ENCODE measurements at regions not wholly inside any gene's neighbourhood (a gene's known extent, or its start where the extent isn't known, plus 50 kb on each side); places are given as distances from the start of the nearest gene placed in this dataset.

GRCh38 chr22:49368976-49369725 lies 458.5 kb downstream of the BRD1 start:
- Histone ChIP-seq H3K36me3 (no peaks in the 10 kb centered on the region), H3K27me3 (no peaks in the 10 kb centered on the region), H3K4me1 (no peaks in the 10 kb centered on the region), H3K27ac (no peak overlapping the region), H3K4me3 (no peak overlapping the region), H3K9me3 (no peaks in the 10 kb centered on the region)
- peak; percentile 30 for DNase-seq (ENCODE audit: low spot score)
- TF ChIP-seq, protein P1, sequence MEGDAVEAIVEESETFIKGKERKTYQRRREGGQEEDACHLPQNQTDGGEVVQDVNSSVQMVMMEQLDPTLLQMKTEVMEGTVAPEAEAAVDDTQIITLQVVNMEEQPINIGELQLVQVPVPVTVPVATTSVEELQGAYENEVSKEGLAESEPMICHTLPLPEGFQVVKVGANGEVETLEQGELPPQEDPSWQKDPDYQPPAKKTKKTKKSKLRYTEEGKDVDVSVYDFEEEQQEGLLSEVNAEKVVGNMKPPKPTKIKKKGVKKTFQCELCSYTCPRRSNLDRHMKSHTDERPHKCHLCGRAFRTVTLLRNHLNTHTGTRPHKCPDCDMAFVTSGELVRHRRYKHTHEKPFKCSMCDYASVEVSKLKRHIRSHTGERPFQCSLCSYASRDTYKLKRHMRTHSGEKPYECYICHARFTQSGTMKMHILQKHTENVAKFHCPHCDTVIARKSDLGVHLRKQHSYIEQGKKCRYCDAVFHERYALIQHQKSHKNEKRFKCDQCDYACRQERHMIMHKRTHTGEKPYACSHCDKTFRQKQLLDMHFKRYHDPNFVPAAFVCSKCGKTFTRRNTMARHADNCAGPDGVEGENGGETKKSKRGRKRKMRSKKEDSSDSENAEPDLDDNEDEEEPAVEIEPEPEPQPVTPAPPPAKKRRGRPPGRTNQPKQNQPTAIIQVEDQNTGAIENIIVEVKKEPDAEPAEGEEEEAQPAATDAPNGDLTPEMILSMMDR (IDR thresholded peaks at IDR 0.05) = no peak

GRCh38 chr22:49368221-49368975 lies 459.3 kb downstream of the BRD1 start:
- no peaks in the 10 kb centered on the region for H3K27me3 ChIP-seq

GRCh38 chr22:49367041-49367697 lies 460.5 kb downstream of the BRD1 start:
- Histone ChIP-seq H3K36me3 (no peaks in the 10 kb centered on the region), H3K4me3 (no peak overlapping the region), H3K27me3 (no peaks in the 10 kb centered on the region), H3K4me1 (no peaks in the 10 kb centered on the region), H3K9me3 (no peaks in the 10 kb centered on the region), H3K27ac (no peak overlapping the region)
- TF ChIP-seq, protein P1 (IDR thresholded peaks at IDR 0.05) = no peak
- DNase-seq (ENCODE audit: low spot score) = peak; percentile 43

More at GRCh38 chr22:49368221-49368975, 459.3 kb downstream of the BRD1 start:
- peak; percentile 42 for DNase-seq (ENCODE audit: low spot score)
- H3K27ac ChIP-seq = no peak overlapping the region
- H3K36me3 ChIP-seq = no peaks in the 10 kb centered on the region
- H3K4me3 ChIP-seq = no peak overlapping the region
- H3K4me1 ChIP-seq = no peaks in the 10 kb centered on the region
- no peaks in the 10 kb centered on the region for H3K9me3 ChIP-seq
- TF ChIP-seq, protein P1 (IDR thresholded peaks at IDR 0.05) = no peak

GRCh38 chr22:49366437-49366836 lies 461.2 kb downstream of the BRD1 start:
- peak; percentile 30 for DNase-seq (ENCODE audit: low spot score)
- Histone ChIP-seq H3K27ac (no peak overlapping the region), H3K9me3 (no peaks in the 10 kb centered on the region), H3K4me1 (no peaks in the 10 kb centered on the region), H3K27me3 (no peaks in the 10 kb centered on the region), H3K4me3 (no peak overlapping the region), H3K36me3 (no peaks in the 10 kb centered on the region)
- TF ChIP-seq, protein P1 (IDR thresholded peaks at IDR 0.05) = no peak

DNA sequence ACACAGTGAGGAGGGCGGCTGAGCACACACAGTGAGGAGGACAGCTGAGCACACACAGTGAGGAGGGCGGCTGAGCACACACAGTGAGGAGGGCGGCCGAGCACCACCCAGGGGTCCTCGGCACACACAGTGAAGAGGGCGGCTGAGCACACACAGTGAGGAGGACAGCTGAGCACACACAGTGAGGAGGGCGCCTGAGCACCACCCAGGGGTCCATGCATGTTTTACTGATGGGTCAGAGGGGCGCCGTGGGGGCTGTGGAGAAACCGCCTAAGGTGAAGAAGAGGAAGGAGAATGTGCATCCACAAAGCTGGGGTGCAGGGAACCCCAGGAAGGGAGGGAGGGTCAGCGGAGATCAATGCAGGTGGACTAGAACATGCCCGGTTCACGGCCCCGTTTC lies 461.8 kb downstream of the BRD1 start:
- TF ChIP-seq, protein P1 (IDR thresholded peaks at IDR 0.05) = no peak
- H3K4me1 ChIP-seq = no peaks in the 10 kb centered on the region
- no peaks in the 10 kb centered on the region for H3K36me3 ChIP-seq
- no peak overlapping the region for H3K27ac ChIP-seq
- no peak for DNase-seq (ENCODE audit: low spot score)
- H3K4me3 ChIP-seq = no peak overlapping the region
- H3K9me3 ChIP-seq = no peaks in the 10 kb centered on the region
- H3K27me3 ChIP-seq = no peaks in the 10 kb centered on the region

Data from right atrium auricular region (tissue), 2 donors.